Esophagus squamous epithelium (tissue), 4 donors: ENCODE measurements at regions not wholly inside any gene's neighbourhood (a gene's known extent, or its start where the extent isn't known, plus 50 kb on each side); places are given as distances from the start of the nearest gene placed in this dataset.

ENCODE experiments used
- CTCF ChIP-seq, 6 experiments: fragments of 450-650 bp in 4 of 6; fragments of 200-600 bp in 2 of 6; sonication (generic) in 2 of 6; IDR thresholded peaks; one replicate each; pipeline ENCODE4 v1.5.1; 2016 to 2019; ENCODE audit warnings: antibody characterized with exemption in 6 of 6, mild to moderate bottlenecking in 4 of 6, moderate library complexity in 4 of 6
- POLR2A ChIP-seq, 4 donors: fragments of 450-650 bp; IDR thresholded peaks; one replicate each; pipeline ENCODE4 v1.6.1; 2017; ENCODE audit warnings: antibody characterized with exemption in 4 of 4, mild to moderate bottlenecking in 4 of 4, moderate library complexity in 3 of 4

GRCh38 chr16:59164461-59164860, 430.3 kb upstream of the GOT2 start:
- TF ChIP-seq CTCF (IDR thresholded peaks at IDR 0.05), result no peak
- no peak for TF ChIP-seq POLR2A (IDR thresholded peaks at IDR 0.05)
